Left lung (tissue), 4 donors: ENCODE measurements at regions not wholly inside any gene's neighbourhood (a gene's known extent, or its start where the extent isn't known, plus 50 kb on each side); places are given as distances from the start of the nearest gene placed in this dataset.

ENCODE experiments used
- ATAC-seq: fragments of 200-7000 bp; cut with Tn5 transposase; one replicate; pipeline ENCODE4 v1.9.1; 2020; ENCODE audit warnings: moderate library complexity
- DNase-seq, 4 donors: peaks; one replicate each; pipeline ENCODE4 v3.0.0-alpha.2; 2013 to 2020
- H3K27ac ChIP-seq, 2 donors: fragments of 200-600 bp; sonication (generic) in 1 of 2; one replicate each; pipeline versions ENCODE4 v1.5.0 to v1.8.0; 2020 to 2021
- H3K27me3 ChIP-seq, 2 donors: fragments of 200-600 bp; sonication (generic) in 1 of 2; one replicate each; pipeline versions ENCODE4 v1.5.0 to v1.8.0; 2020 to 2021
- H3K36me3 ChIP-seq, 2 donors: fragments of 200-600 bp; sonication (generic) in 1 of 2; one replicate each; pipeline versions ENCODE4 v1.5.0 to v1.8.0; 2020 to 2021
- H3K4me1 ChIP-seq, 2 donors: fragments of 200-600 bp; one replicate each; pipeline ENCODE4 v1.8.0; 2021
- H3K4me3 ChIP-seq, 2 donors: fragments of 200-600 bp; sonication (generic) in 1 of 2; one replicate each; pipeline versions ENCODE4 v1.5.0 to v1.8.0; 2020 to 2021; ENCODE audit warnings: mild to moderate bottlenecking in 1 of 2
- H3K9me3 ChIP-seq, 2 donors: fragments of 200-600 bp; sonication (generic) in 1 of 2; one replicate each; pipeline versions ENCODE4 v1.5.0 to v1.8.0; 2020 to 2021
- CTCF ChIP-seq, 2 donors: fragments of 200-600 bp; sonication (generic) in 1 of 2; IDR thresholded peaks; one replicate each; pipeline versions ENCODE4 v1.5.0 to v1.8.0; 2021; ENCODE audit warnings: antibody characterized with exemption in 2 of 2
- intact Hi-C, 2 donors: fragments of 100-400 bp; cut with DNase I; formaldehyde crosslinking; loops; one replicate each; pipeline versions ENCODE4 v1.11.2 to v1.14.2; 2022
- donor health status: DM: no; HTN: yes; CAD: no.
- donor health status: DM: no; HTN: no; CAD: no.

GRCh38 chr20:57959018-57959417 lies 249.2 kb upstream of the PMEPA1 start:
- no peak for ATAC-seq

GRCh38 chr20:57958050-57958420 lies 248.2 kb upstream of the PMEPA1 start:
- no peak for DNase-seq
- no peak for ATAC-seq
- Histone ChIP-seq H3K36me3 (no peaks in the 10 kb centered on the region), H3K27me3 (no peaks in the 10 kb centered on the region), H3K9me3 (no peaks in the 10 kb centered on the region), H3K4me3 (no peak overlapping the region), H3K27ac (no peak overlapping the region), H3K4me1 (no peaks in the 10 kb centered on the region)
- intact Hi-C loops: no loop called here
- TF ChIP-seq CTCF (IDR thresholded peaks at IDR 0.05): no peak

More at GRCh38 chr20:57959018-57959417, 249.2 kb upstream of the PMEPA1 start:
- Histone ChIP-seq H3K4me3 (no peak overlapping the region), H3K36me3 (no peaks in the 10 kb centered on the region), H3K9me3 (no peaks in the 10 kb centered on the region), H3K27me3 (no peaks in the 10 kb centered on the region), H3K27ac (no peak overlapping the region), H3K4me1 (peaks cover 0 to under 1% of the 10 kb centered on the region in 2 donors)
- DNase-seq: no peak
- intact Hi-C loops: no loop called here
- no peak for TF ChIP-seq CTCF (IDR thresholded peaks at IDR 0.05)

- TF ChIP-seq CTCF (IDR thresholded peaks at IDR 0.05): no peak
- ATAC-seq (no peak), DNase-seq (no peak)
- intact Hi-C loops: no loop called here
- Histone ChIP-seq H3K4me1 (no peaks in the 10 kb centered on the region), H3K27ac (no peak overlapping the region), H3K36me3 (no peaks in the 10 kb centered on the region), H3K27me3 (no peaks in the 10 kb centered on the region), H3K9me3 (no peaks in the 10 kb centered on the region), H3K4me3 (no peak overlapping the region)
Observed at GRCh38 chr20:57957411-57958049, 247.7 kb upstream of the PMEPA1 start.

- no peaks in the 10 kb centered on the region for H3K36me3 ChIP-seq
- no peak for TF ChIP-seq CTCF (IDR thresholded peaks at IDR 0.05)
- ATAC-seq (no peak), DNase-seq (no peak)
- intact Hi-C loops: no loop called here
- no peak overlapping the region for H3K27ac ChIP-seq
- no peaks in the 10 kb centered on the region for H3K4me1 ChIP-seq
- no peaks in the 10 kb centered on the region for H3K27me3 ChIP-seq
- H3K9me3 ChIP-seq: no peaks in the 10 kb centered on the region
- H3K4me3 ChIP-seq: no peak overlapping the region
Observed at GRCh38 chr20:57953638-57954037, 243.8 kb upstream of the PMEPA1 start.

GRCh38 chr20:57952136-57952535 lies 242.3 kb upstream of the PMEPA1 start:
- H3K36me3 ChIP-seq: no peaks in the 10 kb centered on the region
- H3K9me3 ChIP-seq: no peaks in the 10 kb centered on the region
- H3K4me1 ChIP-seq: no peaks in the 10 kb centered on the region
- H3K27me3 ChIP-seq: no peaks in the 10 kb centered on the region
- ATAC-seq (no peak), DNase-seq (no peak)
- intact Hi-C loops: no loop called here
- no peak overlapping the region for H3K4me3 ChIP-seq
- TF ChIP-seq CTCF (IDR thresholded peaks at IDR 0.05): no peak
- H3K27ac ChIP-seq: no peak overlapping the region
